ENCODE measurements at regions not wholly inside any gene's neighbourhood (a gene's known extent, or its start where the extent isn't known, plus 50 kb on each side); places are given as distances from the start of the nearest gene placed in this dataset.

DNA sequence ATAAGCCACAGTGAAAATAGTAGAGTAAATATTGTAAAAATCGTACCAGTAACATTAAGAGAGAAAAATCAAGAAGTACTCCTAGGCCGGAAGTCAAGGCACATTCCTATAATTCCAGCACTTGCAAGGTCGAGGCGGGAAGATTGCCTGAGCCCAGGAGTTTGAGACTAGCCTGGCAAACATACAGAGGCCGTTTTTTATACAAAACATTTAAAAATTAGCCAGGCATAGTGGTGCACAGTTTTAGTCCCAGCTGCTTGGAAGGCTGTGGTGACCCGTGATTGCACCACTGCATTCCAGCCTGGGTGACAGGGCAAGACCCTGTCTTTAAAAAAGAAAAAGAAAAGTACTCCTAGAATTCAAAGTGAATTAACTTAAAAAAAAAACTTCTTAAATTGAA is 341.8 kb downstream of the C12orf50 start:
- DNase-seq (ENCODE audit: extremely low read depth, low read depth), result no peak
- TF ChIP-seq, protein P1, sequence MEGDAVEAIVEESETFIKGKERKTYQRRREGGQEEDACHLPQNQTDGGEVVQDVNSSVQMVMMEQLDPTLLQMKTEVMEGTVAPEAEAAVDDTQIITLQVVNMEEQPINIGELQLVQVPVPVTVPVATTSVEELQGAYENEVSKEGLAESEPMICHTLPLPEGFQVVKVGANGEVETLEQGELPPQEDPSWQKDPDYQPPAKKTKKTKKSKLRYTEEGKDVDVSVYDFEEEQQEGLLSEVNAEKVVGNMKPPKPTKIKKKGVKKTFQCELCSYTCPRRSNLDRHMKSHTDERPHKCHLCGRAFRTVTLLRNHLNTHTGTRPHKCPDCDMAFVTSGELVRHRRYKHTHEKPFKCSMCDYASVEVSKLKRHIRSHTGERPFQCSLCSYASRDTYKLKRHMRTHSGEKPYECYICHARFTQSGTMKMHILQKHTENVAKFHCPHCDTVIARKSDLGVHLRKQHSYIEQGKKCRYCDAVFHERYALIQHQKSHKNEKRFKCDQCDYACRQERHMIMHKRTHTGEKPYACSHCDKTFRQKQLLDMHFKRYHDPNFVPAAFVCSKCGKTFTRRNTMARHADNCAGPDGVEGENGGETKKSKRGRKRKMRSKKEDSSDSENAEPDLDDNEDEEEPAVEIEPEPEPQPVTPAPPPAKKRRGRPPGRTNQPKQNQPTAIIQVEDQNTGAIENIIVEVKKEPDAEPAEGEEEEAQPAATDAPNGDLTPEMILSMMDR (IDR thresholded peaks at IDR 0.05; ENCODE audit: low read depth, low read length, missing control alignments), result no peak

DNA sequence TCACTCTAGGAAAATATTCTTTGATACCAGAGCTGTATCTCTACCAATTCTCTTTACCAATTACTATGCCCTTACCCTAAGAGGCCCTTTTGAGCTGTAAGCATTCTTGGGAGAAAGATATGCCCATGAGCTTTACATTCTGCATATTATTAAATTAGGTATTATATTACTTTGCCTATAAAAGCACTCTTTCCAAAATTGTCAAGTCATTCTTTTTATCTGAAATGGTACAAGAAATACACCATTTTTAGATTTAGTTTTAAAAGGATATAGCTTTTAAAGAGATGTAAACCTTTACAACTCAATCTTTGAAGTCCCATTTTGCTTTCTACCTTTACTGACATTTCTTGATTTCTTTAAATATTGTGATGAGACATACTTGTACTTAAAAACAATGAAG is 343.5 kb downstream of the C12orf50 start:
- no peak for DNase-seq (ENCODE audit: extremely low read depth, low read depth)
- TF ChIP-seq, protein P1 (IDR thresholded peaks at IDR 0.05; ENCODE audit: low read depth, low read length, missing control alignments), result no peak
- no peak overlapping the region for H3K4me3 ChIP-seq (replicated peaks; ENCODE audit: low read depth, low read length)

More for the DNA sequence above, 341.8 kb downstream of the C12orf50 start:
- H3K4me3 ChIP-seq (replicated peaks; ENCODE audit: low read depth, low read length), result no peak overlapping the region

DNA sequence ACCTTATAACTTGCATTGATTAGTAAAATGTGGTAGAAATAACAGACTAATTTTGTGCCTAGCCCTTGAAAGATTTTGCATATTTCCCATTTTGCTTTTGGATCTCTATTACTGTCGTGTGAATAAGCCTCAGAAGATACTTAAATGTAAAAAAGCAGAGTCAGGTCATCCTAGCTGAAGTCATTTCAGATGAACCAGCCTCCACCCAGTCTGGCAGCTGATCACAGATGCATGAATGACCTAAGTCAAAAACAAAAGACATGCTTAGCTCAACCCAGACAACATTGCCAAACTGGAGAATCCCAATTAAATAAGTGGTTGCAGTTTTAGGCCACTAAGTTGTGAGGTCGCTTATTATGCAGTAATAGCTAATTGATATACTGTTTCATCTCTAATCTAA is 349.9 kb downstream of the C12orf50 start:
- TF ChIP-seq, protein P1 (IDR thresholded peaks at IDR 0.05; ENCODE audit: low read depth, low read length, missing control alignments), result no peak
- no peak overlapping the region for H3K4me3 ChIP-seq (replicated peaks; ENCODE audit: low read depth, low read length)
- no peak for DNase-seq (ENCODE audit: extremely low read depth, low read depth)

DNA sequence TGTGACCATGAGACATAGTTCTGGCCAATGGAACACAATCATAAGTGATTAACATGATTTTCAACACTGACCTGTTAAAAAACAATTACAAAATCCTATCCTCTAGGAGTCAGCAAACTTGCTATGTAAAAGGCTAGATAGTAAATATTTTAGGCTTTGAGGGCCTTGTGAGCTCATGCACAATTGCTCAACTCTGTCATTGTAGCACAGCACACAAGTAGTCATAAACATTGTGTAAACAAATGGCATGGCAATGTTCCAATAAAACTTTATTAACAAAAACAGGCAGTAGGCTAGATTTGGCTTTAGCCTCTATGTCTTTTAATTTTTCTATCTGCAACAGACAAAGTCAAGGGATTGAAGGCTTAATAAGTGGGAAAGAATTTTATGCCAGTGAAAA is 350.7 kb downstream of the C12orf50 start:
- H3K4me3 ChIP-seq (replicated peaks; ENCODE audit: low read depth, low read length), result no peak overlapping the region
- TF ChIP-seq, protein P1 (IDR thresholded peaks at IDR 0.05; ENCODE audit: low read depth, low read length, missing control alignments), result no peak
- no peak for DNase-seq (ENCODE audit: extremely low read depth, low read depth)

DNA sequence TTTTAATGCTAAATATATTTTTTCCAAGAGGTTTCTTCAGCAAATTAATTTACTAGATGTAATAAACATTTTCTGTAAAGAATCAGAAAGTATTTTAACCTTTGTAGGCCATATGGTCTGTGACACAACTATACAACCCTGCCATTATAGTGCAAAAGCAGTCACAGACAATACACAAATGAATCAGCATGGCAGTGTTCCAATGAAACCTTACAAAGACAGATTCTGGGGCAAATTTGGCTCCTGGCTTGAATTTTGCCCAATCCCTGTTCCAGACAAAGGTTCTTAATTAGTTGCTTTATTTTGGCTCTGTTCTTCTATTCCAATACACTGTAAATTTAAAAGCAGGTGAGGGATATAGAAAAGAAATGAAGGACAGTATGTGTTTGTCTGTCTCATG is 352.5 kb downstream of the C12orf50 start:
- TF ChIP-seq, protein P1 (IDR thresholded peaks at IDR 0.05; ENCODE audit: low read depth, low read length, missing control alignments), result no peak
- no peak overlapping the region for H3K4me3 ChIP-seq (replicated peaks; ENCODE audit: low read depth, low read length)
- DNase-seq (ENCODE audit: extremely low read depth, low read depth), result no peak

DNA sequence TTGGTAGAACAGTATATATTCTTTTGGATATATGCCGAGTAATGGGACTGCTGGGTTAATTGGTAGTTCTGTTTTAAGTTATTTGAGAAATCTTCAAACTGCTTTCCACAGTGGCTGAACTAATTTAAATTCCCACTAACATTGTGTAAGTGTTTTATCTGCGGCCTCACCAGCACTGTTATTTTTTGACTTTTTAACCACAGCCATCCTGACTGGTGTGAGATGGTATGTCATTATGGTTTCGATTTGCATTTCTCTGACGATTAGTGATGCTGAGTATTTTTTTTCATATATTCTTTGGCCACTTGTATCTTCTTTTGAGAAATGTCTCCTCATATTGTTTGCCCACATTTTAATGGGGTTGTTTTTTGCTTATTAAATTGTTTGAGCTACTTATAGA is 357.4 kb downstream of the C12orf50 start:
- no peak for DNase-seq (ENCODE audit: extremely low read depth, low read depth)
- no peak overlapping the region for H3K4me3 ChIP-seq (replicated peaks; ENCODE audit: low read depth, low read length)
- TF ChIP-seq, protein P1 (IDR thresholded peaks at IDR 0.05; ENCODE audit: low read depth, low read length, missing control alignments), result no peak

DNA sequence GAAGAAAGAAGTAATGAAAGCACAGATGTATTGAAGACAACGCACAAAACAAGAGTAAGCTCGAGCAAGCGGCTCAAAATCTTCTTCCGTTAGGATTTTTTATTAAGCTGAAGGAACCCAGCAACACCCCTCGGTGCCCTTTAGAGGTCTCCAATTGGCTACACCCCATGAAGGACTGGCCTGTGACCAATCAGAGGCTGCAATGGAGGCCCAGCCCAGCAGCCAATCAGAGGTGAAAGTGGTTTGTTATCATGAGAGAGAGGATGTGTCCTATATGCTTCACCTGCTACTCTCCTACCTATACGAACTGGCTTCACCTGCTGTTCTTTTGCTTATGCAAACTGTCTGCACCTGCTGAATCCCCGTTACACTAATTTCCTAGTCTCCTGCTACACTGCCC is 358.8 kb downstream of the C12orf50 start:
- TF ChIP-seq, protein P1 (IDR thresholded peaks at IDR 0.05; ENCODE audit: low read depth, low read length, missing control alignments), result no peak
- H3K4me3 ChIP-seq (replicated peaks; ENCODE audit: low read depth, low read length), result no peak overlapping the region
- DNase-seq (ENCODE audit: extremely low read depth, low read depth), result no peak

Measured in HFF-Myc (cell line).